Esophagus squamous epithelium (tissue), 5 donors: ENCODE measurements at regions not wholly inside any gene's neighbourhood (a gene's known extent, or its start where the extent isn't known, plus 50 kb on each side); places are given as distances from the start of the nearest gene placed in this dataset.
"Not testable (repeated sequence)": the region's sequence is repeated elsewhere in the genome, so short reads cannot be mapped to it uniquely, and the experiment has no call there.

Source experiments
- DNase-seq: peaks from one replicate; lab custom pipeline; 2025; lab: John Stamatoyannopoulos, UW
- H3K27ac ChIP-seq, 4 donors: fragments of 200-600 bp; sonication (generic); one replicate each; pipeline ENCODE4 v1.5.1; 2016 to 2019; ENCODE audit warnings: mild to moderate bottlenecking in 1 of 4
- H3K27me3 ChIP-seq, 4 donors: fragments of 200-600 bp; sonication (generic); 1 replicate in 3 of 4; 2 replicates in 1 of 4; pipeline versions ENCODE4 v1.5.1 to v1.6.0; 2017 to 2021; ENCODE audit warnings: antibody characterized with exemption in 1 of 4
- H3K36me3 ChIP-seq, 3 donors: fragments of 200-600 bp; sonication (generic); one replicate each; pipeline ENCODE4 v1.5.1; 2016 to 2019
- H3K4me1 ChIP-seq, 3 donors: fragments of 200-600 bp; sonication (generic); one replicate each; pipeline ENCODE4 v1.5.1; 2017 to 2019
- H3K4me3 ChIP-seq, 4 donors: fragments of 200-600 bp; sonication (generic); 1 replicate in 3 of 4; 2 replicates in 1 of 4; pipeline ENCODE4 v1.5.1; 2016 to 2019; ENCODE audit warnings: mild to moderate bottlenecking in 2 of 4, moderate library complexity in 1 of 4
- H3K9me3 ChIP-seq, 3 donors: fragments of 200-600 bp; sonication (generic); one replicate each; pipeline ENCODE4 v1.5.1; 2016 to 2019
- POLR2A ChIP-seq, 4 donors: fragments of 450-650 bp; IDR thresholded peaks; one replicate each; pipeline ENCODE4 v1.6.1; 2017; ENCODE audit warnings: antibody characterized with exemption in 4 of 4, mild to moderate bottlenecking in 4 of 4, moderate library complexity in 3 of 4
- WGBS, 2 donors: methylation state at CpG; one replicate each; pipeline ENCODE4 v1.1.5; 2018; 5-methylcytosine and 5-hydroxymethylcytosine counted together
- intact Hi-C: fragments of 100-400 bp; cut with DNase I; formaldehyde crosslinking; loops from one replicate; pipeline ENCODE4 v1.15.0; 2022
- TF ChIP-seq, protein P1 (sequence below), 6 experiments: fragments of 450-650 bp in 4 of 6; fragments of 200-600 bp in 2 of 6; sonication (generic) in 2 of 6; IDR thresholded peaks; one replicate each; pipeline ENCODE4 v1.5.1; 2016 to 2019; ENCODE audit warnings: antibody characterized with exemption in 6 of 6, mild to moderate bottlenecking in 4 of 6, moderate library complexity in 4 of 6
- donor health status: DM: yes; HTN: yes; CAD: no.

DNA sequence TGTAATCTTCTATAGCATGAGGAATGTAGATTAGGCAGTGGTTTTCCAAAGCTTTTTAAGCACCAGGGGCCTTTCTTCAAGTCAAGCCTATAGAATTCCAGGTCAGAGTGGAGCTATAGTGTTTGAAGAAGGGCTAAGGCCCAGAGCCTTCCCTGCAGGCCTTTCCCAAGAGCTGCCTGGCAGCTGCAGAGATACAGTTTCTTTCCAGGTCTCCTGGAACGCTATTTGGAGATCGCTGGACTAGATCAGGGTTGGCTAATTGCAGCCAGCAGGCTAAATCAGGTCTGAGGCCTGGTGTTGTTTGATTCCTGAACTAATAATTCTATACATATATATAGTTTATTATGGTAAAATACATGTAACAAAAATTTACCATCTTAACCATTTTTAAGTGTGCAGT, 319.0 kb upstream of the SPRED2 start:
- no peaks in the 10 kb centered on the region for H3K4me1 ChIP-seq
- no peak overlapping the region for H3K27ac ChIP-seq
- no peak overlapping the region for H3K4me3 ChIP-seq
- H3K36me3 ChIP-seq = no peaks in the 10 kb centered on the region
- 79 to 91% methylated on average over 2 of the region's 2 CpGs for WGBS, 2 donors
- TF ChIP-seq, protein P1, sequence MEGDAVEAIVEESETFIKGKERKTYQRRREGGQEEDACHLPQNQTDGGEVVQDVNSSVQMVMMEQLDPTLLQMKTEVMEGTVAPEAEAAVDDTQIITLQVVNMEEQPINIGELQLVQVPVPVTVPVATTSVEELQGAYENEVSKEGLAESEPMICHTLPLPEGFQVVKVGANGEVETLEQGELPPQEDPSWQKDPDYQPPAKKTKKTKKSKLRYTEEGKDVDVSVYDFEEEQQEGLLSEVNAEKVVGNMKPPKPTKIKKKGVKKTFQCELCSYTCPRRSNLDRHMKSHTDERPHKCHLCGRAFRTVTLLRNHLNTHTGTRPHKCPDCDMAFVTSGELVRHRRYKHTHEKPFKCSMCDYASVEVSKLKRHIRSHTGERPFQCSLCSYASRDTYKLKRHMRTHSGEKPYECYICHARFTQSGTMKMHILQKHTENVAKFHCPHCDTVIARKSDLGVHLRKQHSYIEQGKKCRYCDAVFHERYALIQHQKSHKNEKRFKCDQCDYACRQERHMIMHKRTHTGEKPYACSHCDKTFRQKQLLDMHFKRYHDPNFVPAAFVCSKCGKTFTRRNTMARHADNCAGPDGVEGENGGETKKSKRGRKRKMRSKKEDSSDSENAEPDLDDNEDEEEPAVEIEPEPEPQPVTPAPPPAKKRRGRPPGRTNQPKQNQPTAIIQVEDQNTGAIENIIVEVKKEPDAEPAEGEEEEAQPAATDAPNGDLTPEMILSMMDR (IDR thresholded peaks at IDR 0.05) = no peak
- TF ChIP-seq POLR2A (IDR thresholded peaks at IDR 0.05) = no peak
- peaks cover 0 to 2% (median 0%) of the 10 kb centered on the region in 3 donors for H3K9me3 ChIP-seq
- H3K27me3 ChIP-seq = no peaks in the 10 kb centered on the region
- intact Hi-C loops = no loop called here
- no peak for DNase-seq

DNA sequence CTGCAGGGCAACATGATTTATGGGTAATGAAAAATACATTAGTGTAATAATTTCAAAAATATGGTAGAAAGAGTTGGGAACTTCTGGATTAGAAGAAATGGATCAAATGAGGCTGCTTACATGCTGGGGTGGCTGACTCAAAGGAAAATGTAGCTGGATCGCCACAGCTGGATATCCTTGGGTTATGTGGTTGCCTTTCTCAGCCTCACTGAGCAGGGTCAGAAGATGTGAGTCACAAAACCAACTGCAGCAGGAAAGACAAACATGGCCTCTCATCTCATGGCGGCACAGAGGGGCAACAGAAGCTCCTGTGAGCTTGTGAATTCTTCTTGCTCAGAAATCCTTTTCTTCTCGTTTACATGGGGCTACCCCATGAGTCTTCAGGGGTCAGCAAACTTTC, 317.1 kb upstream of the SPRED2 start:
- intact Hi-C loops = no loop called here
- 56 to 64% methylated on average over 3 of the region's 3 CpGs for WGBS, 2 donors
- H3K27ac ChIP-seq = no peak overlapping the region
- no peaks in the 10 kb centered on the region for H3K36me3 ChIP-seq
- no peaks in the 10 kb centered on the region for H3K27me3 ChIP-seq
- H3K4me3 ChIP-seq = no peak overlapping the region
- TF ChIP-seq POLR2A (IDR thresholded peaks at IDR 0.05) = no peak
- no peak for DNase-seq
- no peaks in the 10 kb centered on the region for H3K4me1 ChIP-seq
- no peaks in the 10 kb centered on the region for H3K9me3 ChIP-seq

DNA sequence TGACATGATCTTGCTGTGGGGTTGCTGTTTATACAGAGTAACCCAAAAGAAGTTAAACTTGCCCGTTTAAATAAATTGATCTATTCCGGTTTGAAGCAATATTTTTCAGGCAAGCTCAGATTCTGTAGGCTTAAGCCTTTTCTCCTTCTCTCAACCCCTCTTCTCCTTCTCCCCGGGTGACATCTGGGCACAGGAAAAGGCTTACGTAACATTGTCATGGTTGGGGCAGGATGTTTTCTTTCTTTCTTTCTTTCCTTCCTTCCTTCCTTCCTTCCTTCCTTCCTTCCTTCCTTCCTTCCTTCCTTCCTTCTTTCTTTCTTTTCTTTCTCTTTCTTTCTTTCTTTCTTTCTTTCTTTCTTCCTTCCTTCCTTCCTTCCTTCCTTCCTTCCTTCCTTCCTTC, 315.5 kb upstream of the SPRED2 start:
- WGBS, 2 donors = 61 to 62% methylated on average over 4 of the region's 4 CpGs
- H3K4me3 ChIP-seq, H3K27ac ChIP-seq, intact Hi-C loops, H3K9me3 ChIP-seq, H3K4me1 ChIP-seq, DNase-seq, H3K27me3 ChIP-seq, H3K36me3 ChIP-seq: not testable (repeated sequence)

DNA sequence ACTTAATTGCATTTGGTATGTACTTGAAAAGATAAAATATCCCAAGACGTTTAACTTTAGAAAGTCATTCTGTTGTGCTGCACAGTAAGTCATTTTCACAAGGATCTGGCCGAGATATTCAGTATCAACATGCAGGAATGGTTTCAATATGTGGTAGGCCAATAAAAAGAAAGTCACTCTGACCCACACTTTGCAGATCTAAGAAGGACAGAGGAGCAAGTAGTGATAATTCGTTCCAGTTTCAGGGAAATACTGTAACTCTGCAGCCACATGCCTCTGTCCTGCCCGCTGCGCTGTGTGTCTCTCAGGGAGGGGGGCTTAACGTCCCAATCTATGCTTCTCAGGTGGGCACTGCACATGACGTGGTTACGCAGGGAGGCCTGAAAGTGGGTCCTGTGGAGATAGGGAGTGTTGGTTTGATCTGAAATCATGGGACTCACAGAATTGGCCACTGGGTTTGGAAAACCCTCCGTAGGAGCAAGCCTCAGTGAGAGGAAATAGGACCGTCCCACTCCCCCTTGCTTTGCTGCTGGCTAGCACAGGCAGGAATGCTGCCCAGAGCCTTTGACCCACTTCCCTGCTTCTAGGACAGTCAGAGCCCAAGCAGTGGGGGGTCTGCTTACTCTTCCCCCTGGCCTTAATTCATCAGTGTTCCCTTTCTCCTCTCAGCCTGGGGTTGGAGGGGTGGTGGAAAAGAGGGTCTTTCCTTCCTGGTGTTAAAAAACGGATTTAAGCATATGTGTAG, 314.7 kb upstream of the SPRED2 start:
- intact Hi-C loops = no loop called here

DNA sequence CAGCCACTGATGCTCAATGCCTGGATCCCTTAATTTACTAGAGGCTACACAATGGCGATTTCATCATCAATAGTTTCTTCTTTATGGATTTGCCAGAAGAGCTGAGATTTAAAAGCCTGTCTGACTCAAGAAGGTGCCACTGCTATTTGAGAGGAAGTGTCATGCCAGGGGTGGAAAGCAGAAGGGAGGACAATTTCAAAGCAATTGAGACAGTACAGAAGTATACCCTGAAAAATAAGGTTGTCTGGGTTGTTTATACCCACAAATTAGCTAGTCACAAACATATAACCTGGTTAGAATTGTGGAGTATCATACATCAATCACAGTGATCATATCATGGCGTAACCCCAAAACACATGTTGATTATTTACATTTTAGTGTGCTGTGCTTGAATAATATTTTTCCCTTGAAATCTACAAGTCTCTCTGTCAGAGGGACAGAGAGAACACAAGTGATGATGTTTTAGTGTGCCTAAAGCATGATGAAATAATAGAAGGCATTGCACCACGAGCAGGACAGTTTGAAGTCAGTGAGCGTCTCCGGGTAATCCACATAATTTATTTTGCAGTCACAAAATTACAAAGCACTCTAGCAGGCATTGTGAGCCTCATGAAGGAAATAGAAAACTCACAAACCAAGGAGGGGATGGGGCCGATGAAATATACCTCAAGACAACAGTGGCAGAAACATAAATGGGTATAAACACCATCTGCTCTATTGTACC, 312.2 kb upstream of the SPRED2 start:
- TF ChIP-seq POLR2A (IDR thresholded peaks at IDR 0.05) = no peak
- TF ChIP-seq, protein P1 (IDR thresholded peaks at IDR 0.05) = no peak
- intact Hi-C loops = no loop called here
- no peak for DNase-seq
- no peaks in the 10 kb centered on the region for H3K9me3 ChIP-seq
- WGBS, 2 donors = 89 to 94% methylated on average over 6 of the region's 6 CpGs
- H3K27me3 ChIP-seq = no peaks in the 10 kb centered on the region
- no peaks in the 10 kb centered on the region for H3K36me3 ChIP-seq
- H3K4me3 ChIP-seq = no peak overlapping the region
- H3K27ac ChIP-seq = no peak overlapping the region
- H3K4me1 ChIP-seq = no peaks in the 10 kb centered on the region

More for the DNA sequence above, 314.7 kb upstream of the SPRED2 start:
- no peaks in the 10 kb centered on the region for H3K4me1 ChIP-seq
- H3K27me3 ChIP-seq = no peaks in the 10 kb centered on the region
- H3K27ac ChIP-seq = peak overlapping the region in 1 of 4 donors; percentile 2
- no peak for TF ChIP-seq POLR2A (IDR thresholded peaks at IDR 0.05)
- TF ChIP-seq, protein P1 (IDR thresholded peaks at IDR 0.05) = no peak
- DNase-seq = no peak
- no peaks in the 10 kb centered on the region for H3K36me3 ChIP-seq
- 70 to 71% methylated on average over 9 to 10 of the region's 11 CpGs for WGBS, 2 donors
- no peaks in the 10 kb centered on the region for H3K9me3 ChIP-seq
- no peak overlapping the region for H3K4me3 ChIP-seq

DNA sequence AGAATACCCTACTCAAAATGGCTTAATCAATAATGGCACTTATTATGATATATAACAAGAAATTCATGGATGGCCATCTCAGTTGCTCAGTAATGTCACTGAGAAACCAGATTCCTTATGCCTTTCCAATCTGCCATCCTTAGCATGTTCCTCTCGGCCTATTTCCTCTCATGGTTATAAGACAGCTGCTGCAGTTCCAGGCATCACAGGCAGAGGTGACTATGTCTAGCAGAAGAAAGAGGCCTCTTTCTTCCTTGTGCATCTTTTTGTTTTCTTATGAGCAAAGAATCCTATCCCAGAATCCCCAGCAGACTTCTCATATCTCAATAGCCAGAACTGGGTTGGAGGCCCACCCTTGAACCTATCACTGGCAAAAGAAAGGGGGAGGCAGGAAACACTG, 310.6 kb upstream of the SPRED2 start:
- no peaks in the 10 kb centered on the region for H3K27me3 ChIP-seq
- H3K36me3 ChIP-seq = no peaks in the 10 kb centered on the region
- 73 to 93% methylated on average over 1 of the region's 1 CpG for WGBS, 2 donors
- no peak overlapping the region for H3K27ac ChIP-seq
- H3K9me3 ChIP-seq = no peaks in the 10 kb centered on the region
- H3K4me1 ChIP-seq = no peaks in the 10 kb centered on the region
- TF ChIP-seq, protein P1 (IDR thresholded peaks at IDR 0.05) = peak in 1 of 6 experiments; percentile 17
- TF ChIP-seq POLR2A (IDR thresholded peaks at IDR 0.05) = no peak
- intact Hi-C loops = no loop called here
- H3K4me3 ChIP-seq = no peak overlapping the region
- no peak for DNase-seq
